Suprapubic skin (tissue), 4 donors: ENCODE measurements at regions not wholly inside any gene's neighbourhood (a gene's known extent, or its start where the extent isn't known, plus 50 kb on each side); places are given as distances from the start of the nearest gene placed in this dataset.

Experiments used
- CTCF ChIP-seq, 2 donors: fragments of 200-600 bp in 1 of 2; fragments of 450-650 bp in 1 of 2; sonication (generic) in 1 of 2; IDR thresholded peaks; one replicate each; pipeline ENCODE4 v1.5.1; 2016 to 2019; ENCODE audit warnings: antibody characterized with exemption in 2 of 2, mild to moderate bottlenecking in 1 of 2, moderate library complexity in 1 of 2
- POLR2A ChIP-seq, 2 donors: fragments of 450-650 bp; IDR thresholded peaks; one replicate each; pipeline ENCODE4 v1.6.1; 2017; ENCODE audit warnings: antibody characterized with exemption in 2 of 2, mild to moderate bottlenecking in 2 of 2, moderate library complexity in 2 of 2
- POLR2AphosphoS5 ChIP-seq, 3 donors: sonication (generic); formaldehyde crosslinking; IDR thresholded peaks; one replicate each; pipeline ENCODE4 v1.6.1; 2017; ENCODE audit warnings: antibody characterized with exemption in 3 of 3

- TF ChIP-seq CTCF (IDR thresholded peaks at IDR 0.05) (no peak), POLR2A (IDR thresholded peaks at IDR 0.05) (no peak), POLR2AphosphoS5 (IDR thresholded peaks at IDR 0.05) (no peak)
Measured at GRCh38 chr20:22752324-22752723, 168.0 kb upstream of the FOXA2 start.
